GM23338 (cell line): ENCODE measurements at regions not wholly inside any gene's neighbourhood (a gene's known extent, or its start where the extent isn't known, plus 50 kb on each side); places are given as distances from the start of the nearest gene placed in this dataset.

ENCODE experiments used
- ATAC-seq: fragments of 200-7000 bp; cut with Tn5 transposase; 3 replicates; pipeline ENCODE4 v1.9.1; 2020
- DNase-seq: peaks from one replicate; pipeline ENCODE4 v3.0.0-alpha.2; 2015; ENCODE audit warnings: low spot score
- H2AFZ ChIP-seq: fragments of 200-600 bp; sonication (generic); 2 replicates; pipeline ENCODE4 v1.8.0; 2016; ENCODE audit warnings: antibody characterized with exemption, mild to moderate bottlenecking, moderate library complexity
- H3F3A ChIP-seq: fragments of 200-600 bp; sonication (generic); replicated peaks from 2 replicates; pipeline ENCODE4 v1.8.0; 2017; ENCODE audit warnings: antibody characterized with exemption, mixed run types, low read depth
- H3K27ac ChIP-seq: fragments of 200-600 bp; sonication (generic); 2 replicates; pipeline ENCODE4 v1.6.1; 2016; ENCODE audit warnings: low read depth
- H3K27me3 ChIP-seq: fragments of 200-600 bp; sonication (generic); 2 replicates; pipeline ENCODE4 v1.8.0; 2016; ENCODE audit warnings: mild to moderate bottlenecking, mixed run types, moderate library complexity; ENCODE audit not compliant: insufficient read depth
- H3K36me3 ChIP-seq: fragments of 200-600 bp; sonication (generic); 2 replicates; pipeline ENCODE4 v1.8.0; 2016; ENCODE audit warnings: mild to moderate bottlenecking; ENCODE audit not compliant: insufficient read depth
- H3K4me1 ChIP-seq: fragments of 200-600 bp; sonication (generic); 2 replicates; pipeline ENCODE4 v1.8.0; 2016; ENCODE audit warnings: mild to moderate bottlenecking, moderate library complexity; ENCODE audit not compliant: insufficient read depth
- H3K4me2 ChIP-seq: fragments of 200-600 bp; sonication (generic); 2 replicates; pipeline ENCODE4 v1.7.1; 2017; ENCODE audit warnings: mixed run types
- H3K4me3 ChIP-seq: fragments of 200-600 bp; sonication (generic); 2 replicates; pipeline ENCODE4 v1.6.1; 2016; ENCODE audit warnings: mixed run types
- H3K79me2 ChIP-seq: fragments of 200-600 bp; sonication (generic); replicated peaks from 2 replicates; pipeline ENCODE4 v1.8.0; 2017; ENCODE audit warnings: mild to moderate bottlenecking; ENCODE audit not compliant: insufficient read depth
- H3K9me2 ChIP-seq: fragments of 200-600 bp; sonication (generic); 2 replicates; pipeline ENCODE4 v1.8.0; 2017; ENCODE audit not compliant: insufficient read depth
- H4K20me1 ChIP-seq: fragments of 200-600 bp; sonication (generic); replicated peaks from 2 replicates; pipeline ENCODE4 v1.8.0; 2017; ENCODE audit warnings: mild to moderate bottlenecking; ENCODE audit not compliant: insufficient read depth
- H3K27ac Mint-ChIP-seq: 2 replicates; pipeline ENCODE4 v1.8.0; 2020; ENCODE audit warnings: inconsistent platforms, mild to moderate bottlenecking, moderate library complexity, mixed read lengths
- H3K27me3 Mint-ChIP-seq: 3 replicates; pipeline ENCODE4 v1.8.0; 2022; ENCODE audit warnings: low read depth, mild to moderate bottlenecking, moderate library complexity, mixed read lengths, inconsistent platforms; ENCODE audit not compliant: insufficient read depth, poor library complexity
- H3K36me3 Mint-ChIP-seq: 3 replicates; pipeline ENCODE4 v1.8.0; 2021; ENCODE audit warnings: low read depth, mild to moderate bottlenecking, inconsistent platforms, moderate library complexity, mixed read lengths
- H3K4me1 Mint-ChIP-seq: 3 replicates; pipeline ENCODE4 v1.8.0; 2020; ENCODE audit warnings: mild to moderate bottlenecking, inconsistent platforms, mixed read lengths
- H3K4me3 Mint-ChIP-seq: 3 replicates; pipeline ENCODE4 v1.8.0; 2021; ENCODE audit warnings: moderate library complexity, mild to moderate bottlenecking, inconsistent platforms, mixed read lengths
- H3K9me3 Mint-ChIP-seq: 3 replicates; pipeline ENCODE4 v1.8.0; 2020; ENCODE audit warnings: moderate library complexity, mild to moderate bottlenecking, inconsistent platforms, mixed read lengths
- CREB1 ChIP-seq: fragments of 250-450 bp; sonication (Bioruptor Pico); IDR thresholded peaks from 2 replicates; pipeline ENCODE4 v1.5.0; 2020; ENCODE audit warnings: low read depth, mild to moderate bottlenecking, moderate library complexity
- EZH2 ChIP-seq: fragments of 200-600 bp; sonication (generic); IDR thresholded peaks from one replicate; pipeline ENCODE4 v1.8.0; 2017; ENCODE audit warnings: antibody characterized with exemption, mild to moderate bottlenecking, low read depth; ENCODE audit not compliant: unreplicated experiment
- JUNB ChIP-seq: IDR thresholded peaks from one replicate; pipeline ENCODE4 v1.6.1; 2016; ENCODE audit warnings: antibody characterized with exemption; ENCODE audit not compliant: unreplicated experiment
- POLR2AphosphoS5 ChIP-seq: IDR thresholded peaks from 2 replicates; pipeline ENCODE4 v1.6.1; 2016; ENCODE audit warnings: antibody characterized with exemption, low read depth
- REST ChIP-seq: IDR thresholded peaks from one replicate; pipeline ENCODE4 v1.6.1; 2018; ENCODE audit warnings: antibody characterized with exemption; ENCODE audit not compliant: unreplicated experiment
- ZNF114 ChIP-seq: fragments of 250-450 bp; sonication (Bioruptor Pico); IDR thresholded peaks from 2 replicates; pipeline ENCODE4 v1.5.0; 2020; ENCODE audit warnings: mild to moderate bottlenecking, moderate library complexity
- ZNF462 ChIP-seq: fragments of 250-450 bp; sonication (Bioruptor Pico); IDR thresholded peaks from 2 replicates; pipeline ENCODE4 v1.5.0; 2020; ENCODE audit warnings: mild to moderate bottlenecking, moderate library complexity

- no peak overlapping the region for H3K4me3 Mint-ChIP-seq
- Histone ChIP-seq H3K9me2 (no peaks in the 10 kb centered on the region), H3K36me3 (no peaks in the 10 kb centered on the region), H3K4me3 (no peak overlapping the region), H4K20me1 (no peaks in the 10 kb centered on the region), H3K27me3 (no peaks in the 10 kb centered on the region), H3K27ac (no peak overlapping the region), H2AFZ (no peak overlapping the region), H3F3A (no peaks in the 10 kb centered on the region), H3K4me1 (peaks cover 16% of the 10 kb centered on the region; the same call in 1 of the 2 replicates), H3K4me2 (no peak overlapping the region), H3K79me2 (no peaks in the 10 kb centered on the region)
- ATAC-seq (no peak), DNase-seq (no peak)
- TF ChIP-seq ZNF114 (no peak), ZNF462 (CRISPR knock-in tag) (no peak), JUNB (no peak), REST (no peak), CREB1 (CRISPR knock-in tag) (no peak), EZH2 (no peak), POLR2AphosphoS5 (no peak)
- H3K27ac Mint-ChIP-seq, result no peak overlapping the region
- peaks cover 22% of the 10 kb centered on the region for H3K4me1 Mint-ChIP-seq
- H3K36me3 Mint-ChIP-seq, result no peaks in the 10 kb centered on the region
- H3K27me3 Mint-ChIP-seq, result no peaks in the 10 kb centered on the region
- no peaks in the 10 kb centered on the region for H3K9me3 Mint-ChIP-seq
These were observed 1109.3 kb upstream of the LCORL start for GRCh38 chr4:19130866-19131265.
